NOMO-1 (cell line): ENCODE measurements at regions not wholly inside any gene's neighbourhood (a gene's known extent, or its start where the extent isn't known, plus 50 kb on each side); places are given as distances from the start of the nearest gene placed in this dataset.

Source experiments
- DNase-seq, 2 experiments: peaks; one replicate each; lab custom pipeline; 2025; ENCODE audit not compliant: unreplicated experiment in 2 of 2; lab: John Stamatoyannopoulos, UW

DNA sequence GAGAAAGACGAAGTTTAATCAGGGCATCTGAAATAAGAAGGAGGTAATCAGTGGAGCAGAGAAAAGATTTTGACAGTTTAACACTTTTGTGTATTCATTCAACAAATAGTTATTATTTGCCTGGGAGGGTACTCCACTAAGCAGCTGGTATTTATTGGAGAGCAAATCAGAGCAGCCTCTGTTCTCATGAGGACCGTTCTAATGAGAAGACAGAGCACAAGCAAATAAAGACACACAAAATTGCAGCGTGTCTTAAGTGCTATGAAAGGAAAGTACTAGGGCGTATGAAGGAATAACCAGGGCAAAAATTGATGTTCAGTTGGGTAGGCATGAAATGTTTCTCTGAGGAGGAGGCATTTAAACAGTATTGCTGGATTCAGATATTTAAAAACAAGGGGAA lies 302.9 kb upstream of the RARB start:
- no peak for DNase-seq

DNA sequence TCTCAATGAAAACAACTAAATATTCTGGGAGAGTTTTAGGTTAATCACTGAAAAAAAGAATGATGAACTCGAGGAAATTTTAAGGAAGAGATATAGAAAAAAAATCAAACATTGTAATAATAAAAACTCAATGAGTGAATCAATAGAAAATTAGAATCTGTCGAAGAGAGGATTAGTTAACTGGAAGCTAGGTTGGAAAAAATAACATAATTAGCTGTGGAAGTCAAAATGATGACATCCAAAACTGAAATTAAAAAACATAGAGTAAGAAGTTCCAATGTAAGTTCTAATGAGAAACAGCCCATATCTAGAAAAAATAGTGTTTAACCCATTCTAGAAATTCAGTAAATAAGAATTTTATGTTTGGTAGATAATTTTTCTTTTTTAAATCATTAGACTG lies 299.3 kb upstream of the RARB start:
- DNase-seq: no peak

DNA sequence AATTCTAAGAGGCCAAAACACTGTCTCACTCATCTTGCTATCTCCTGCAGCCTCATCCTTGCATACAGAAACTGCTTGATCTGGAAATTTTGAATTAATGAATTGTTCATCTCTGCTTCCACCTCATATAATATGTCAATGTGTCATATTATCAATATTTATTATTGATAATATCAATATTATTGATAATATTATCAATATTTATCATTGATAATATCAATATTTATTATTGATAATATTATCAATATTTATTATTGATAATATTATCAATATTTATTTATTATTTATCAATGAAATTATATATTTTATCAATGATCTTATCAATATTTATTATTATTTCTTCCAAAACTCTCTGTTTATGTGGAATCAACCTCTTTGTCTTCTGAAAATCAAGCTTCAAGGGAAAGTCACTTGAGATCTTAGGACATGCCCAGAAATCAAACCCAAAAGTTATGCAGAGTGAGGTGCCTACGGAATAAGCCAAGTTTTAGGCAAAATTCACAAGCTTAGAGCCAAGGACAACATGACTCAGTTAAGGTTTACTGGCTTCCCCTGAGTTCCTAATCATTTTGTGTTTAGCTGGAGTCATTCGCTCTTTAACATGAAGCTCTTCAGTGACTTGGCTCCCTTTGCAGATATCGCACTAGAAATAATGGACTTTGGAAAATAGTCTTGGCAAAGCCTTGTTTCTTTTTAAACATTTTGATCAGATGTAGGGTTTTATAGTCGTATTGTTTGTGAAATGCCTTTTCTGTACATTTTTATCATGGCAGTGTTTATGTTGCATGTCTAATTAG lies 297.1 kb upstream of the RARB start:
- DNase-seq: no peak

DNA sequence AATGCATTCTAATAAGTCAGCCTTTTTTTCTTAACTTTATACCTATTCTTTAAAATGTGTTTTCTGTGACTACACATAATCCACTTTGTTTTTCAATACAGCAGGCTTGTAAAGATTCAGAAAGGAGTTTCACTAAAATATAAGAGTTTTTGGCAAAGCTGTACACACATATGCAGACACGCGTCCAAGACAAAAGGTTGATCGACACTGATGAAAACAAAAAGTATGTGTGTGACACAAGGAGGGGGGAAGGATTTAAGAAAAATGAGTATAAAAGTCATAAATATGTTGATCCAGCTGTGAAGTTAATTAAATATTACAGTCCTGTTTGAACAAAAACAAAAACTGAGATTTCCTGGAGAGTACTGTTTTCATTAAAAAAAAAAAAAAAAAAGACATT lies 294.5 kb upstream of the RARB start:
- no peak for DNase-seq

DNA sequence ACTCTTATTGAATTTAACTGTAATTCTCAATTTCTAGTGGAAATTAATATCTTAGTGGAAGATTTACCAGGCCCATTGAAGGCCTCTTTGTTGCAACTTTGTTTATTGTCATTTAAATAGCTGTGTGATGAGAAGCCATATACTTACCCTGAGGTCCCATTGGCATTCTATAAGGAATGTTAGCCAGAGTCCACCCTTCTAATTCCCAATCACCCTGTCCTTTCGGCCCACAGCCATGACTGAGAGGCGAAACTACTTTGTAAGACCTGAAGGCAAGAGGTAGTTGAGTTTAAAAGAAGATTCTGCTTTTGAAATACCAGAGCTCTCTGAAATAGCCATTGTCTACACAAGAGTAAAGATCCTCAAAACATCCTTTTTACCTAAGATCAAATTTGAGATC lies 290.5 kb upstream of the RARB start:
- DNase-seq: no peak

DNA sequence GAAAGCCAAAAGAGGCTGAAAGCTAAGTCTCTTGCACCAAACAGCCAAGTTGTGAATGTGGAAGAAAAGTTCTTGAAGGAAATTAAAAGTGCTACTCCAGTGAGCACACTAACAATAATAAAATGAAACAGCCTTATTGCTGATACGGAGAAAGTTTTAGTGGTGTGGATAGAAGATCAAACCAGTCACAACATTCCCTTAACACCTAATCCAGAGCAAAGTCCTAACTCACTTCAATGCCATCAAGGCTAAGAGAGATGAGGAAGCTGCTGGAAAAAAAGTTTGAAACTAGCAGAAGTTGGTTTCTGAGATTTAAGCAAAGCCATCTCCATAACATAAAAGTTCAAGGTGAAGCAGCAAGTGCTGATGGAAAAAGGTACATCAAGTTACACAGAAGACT lies 288.8 kb upstream of the RARB start:
- no peak for DNase-seq

DNA sequence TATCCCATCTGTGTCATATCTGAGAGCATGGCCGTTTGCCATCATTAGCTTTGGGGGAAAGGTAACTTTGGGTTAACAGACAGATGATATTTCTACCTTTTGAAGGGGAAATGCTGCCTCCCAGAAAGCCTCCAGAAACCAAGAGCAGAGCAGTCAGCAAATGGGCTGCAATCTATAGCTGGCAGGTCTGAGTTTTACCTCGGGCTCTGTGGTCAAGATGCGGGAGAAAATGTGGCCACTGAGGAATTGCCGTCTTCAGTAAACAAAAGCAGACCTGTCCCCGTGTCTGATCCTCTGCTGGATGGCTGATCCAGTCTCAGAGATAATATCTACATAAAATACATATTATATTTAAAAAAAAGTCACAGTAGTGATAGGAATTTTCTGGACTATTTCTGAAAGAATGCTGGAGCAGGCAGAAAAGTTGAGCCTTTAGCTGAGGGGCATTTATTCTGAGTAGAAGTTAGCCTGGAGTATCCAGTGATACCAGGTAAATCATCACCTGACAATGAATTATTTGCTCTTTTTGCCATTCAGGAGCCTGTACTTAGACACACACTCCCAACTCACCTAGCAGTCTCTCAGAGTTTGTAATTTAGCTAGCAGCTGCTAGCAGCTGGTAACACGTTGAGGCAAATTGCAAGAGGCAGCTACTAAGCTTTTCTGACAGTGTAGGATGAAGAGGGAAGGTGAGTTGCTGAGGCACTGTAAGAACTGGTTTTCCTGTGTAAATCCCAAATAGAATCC lies 285.3 kb upstream of the RARB start:
- DNase-seq: no peak

DNA sequence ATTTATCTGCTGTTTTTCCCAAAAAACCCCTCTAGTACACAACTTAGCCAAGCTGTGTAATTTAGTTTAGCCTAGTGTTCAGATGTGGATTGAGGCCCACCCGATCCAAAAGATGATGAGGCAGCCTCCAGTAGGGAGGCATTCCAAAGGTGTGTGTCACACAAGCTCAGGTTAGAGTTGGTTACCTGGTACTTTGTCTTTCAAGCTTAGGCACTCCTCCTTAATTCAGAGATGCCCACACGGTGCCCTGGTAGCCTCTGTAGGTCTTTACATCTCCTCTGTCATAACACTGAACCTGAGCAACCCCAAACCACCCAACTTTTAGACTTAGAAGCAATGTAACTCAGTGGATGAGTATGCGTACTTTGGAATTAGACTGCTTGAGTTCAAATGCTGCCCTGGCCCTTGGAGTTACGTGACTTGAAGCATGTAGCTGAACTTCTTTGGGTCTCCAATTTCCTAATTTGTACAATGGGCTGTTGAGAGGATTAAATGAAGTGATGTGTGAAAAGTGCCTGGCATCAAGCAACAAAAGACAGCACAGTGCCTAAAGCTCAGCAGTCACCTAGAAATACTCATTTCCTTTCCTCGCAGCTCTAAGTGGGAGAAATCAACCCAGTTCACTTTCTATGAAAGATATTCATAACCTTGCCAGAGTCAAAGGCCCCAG lies 284.6 kb upstream of the RARB start:
- DNase-seq: no peak

DNA sequence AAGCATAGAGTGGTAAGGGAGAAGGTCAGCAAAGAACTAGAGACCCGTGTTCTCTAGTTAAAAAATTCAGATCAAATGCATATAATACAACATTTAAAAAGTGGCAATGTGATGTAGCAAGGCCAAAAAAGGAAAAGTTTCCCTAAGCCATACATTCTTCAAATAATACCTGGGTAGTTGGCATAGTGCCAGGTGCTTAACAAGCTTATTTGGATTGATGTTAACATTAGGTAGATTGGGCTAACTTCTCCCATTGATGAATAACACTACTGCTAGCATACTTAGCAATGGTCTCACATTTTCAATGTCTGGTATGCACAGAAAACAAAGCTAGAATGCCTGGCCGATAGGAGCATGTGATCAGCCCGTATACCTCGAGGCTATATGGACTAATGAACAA lies 283.6 kb upstream of the RARB start:
- no peak for DNase-seq

DNA sequence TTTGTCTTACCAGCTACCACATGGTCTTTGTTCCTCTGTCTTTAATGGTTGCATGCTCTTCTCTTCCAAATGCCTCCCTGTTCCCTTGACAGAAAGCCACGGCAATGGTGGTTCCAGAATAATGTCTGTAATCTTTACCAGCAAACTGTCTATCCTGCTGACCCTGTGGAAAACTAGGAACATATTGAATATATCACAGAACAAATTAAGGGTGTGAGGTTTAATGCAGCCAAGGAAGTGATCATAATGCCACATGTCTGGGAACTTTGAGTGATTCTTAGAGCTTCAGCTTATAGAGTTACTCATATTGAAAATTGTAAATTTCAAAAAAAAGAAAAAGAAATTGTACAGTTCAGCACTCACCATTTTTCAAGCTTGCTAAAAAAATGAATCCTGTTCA lies 282.9 kb upstream of the RARB start:
- no peak for DNase-seq

DNA sequence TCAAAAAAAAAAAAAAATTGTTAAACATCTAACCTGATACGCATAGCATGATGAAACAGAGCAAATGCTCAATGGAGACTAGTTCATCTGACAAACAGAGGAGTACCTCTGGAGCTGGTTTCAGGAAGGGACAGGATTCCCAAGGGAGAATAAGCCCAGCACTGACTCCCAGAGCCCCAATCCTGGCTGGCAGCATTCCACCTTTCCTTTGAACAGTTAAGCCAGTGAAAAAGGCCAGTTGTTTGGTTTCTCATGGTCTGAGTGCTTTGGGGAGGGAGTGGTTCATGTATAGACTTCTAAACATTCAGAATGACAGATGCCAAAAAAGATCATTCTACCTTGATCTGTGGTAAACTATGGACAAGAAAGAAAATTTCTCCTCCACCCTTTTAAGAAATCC lies 277.9 kb upstream of the RARB start:
- DNase-seq: no peak

DNA sequence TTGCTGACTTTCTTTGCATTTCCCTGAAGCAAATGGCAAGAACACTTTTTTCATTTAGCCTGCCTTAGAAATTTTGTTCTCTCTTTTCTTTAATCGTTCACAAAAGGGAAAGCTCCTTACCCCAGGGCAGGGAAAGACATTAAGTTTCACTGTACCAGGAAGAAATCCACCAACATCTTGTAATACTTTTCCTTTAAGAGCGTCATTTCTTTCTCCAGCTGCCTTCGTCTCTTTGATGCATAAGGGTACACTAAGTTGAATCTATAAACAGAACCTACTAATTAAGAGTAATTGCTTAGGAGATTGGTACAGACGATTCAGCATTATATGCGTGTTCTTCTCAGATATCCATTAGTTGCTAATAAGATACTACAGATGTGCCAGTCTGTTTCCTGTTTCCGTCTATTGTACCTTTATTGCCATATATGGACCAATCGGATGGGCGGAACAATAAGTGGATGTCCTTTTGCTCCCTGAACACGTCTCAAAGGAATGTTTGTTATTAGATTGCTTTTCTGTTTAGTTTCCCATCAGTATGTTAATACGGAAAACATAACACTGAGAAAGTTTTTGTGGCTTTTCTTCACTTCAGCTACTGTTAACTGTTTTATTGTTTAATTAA lies 276.7 kb upstream of the RARB start:
- no peak for DNase-seq

DNA sequence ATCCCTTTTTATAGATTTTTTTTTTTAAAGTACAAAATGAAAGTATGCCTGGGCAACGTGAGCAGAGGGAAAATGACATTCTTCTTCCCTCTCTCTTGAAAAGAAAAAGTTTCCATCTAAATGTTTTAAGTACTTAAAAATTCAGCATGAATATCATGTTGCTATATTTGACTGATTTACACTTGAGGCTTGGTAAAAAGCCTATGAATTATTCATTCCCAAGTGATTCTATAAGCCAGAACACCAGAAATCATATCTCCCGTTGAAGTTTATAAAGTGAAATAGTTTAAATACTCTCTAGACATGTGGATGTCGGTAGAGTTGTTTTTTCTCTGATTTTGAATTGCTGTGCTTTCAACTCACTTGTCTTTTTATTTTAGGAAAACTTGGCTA lies 276.2 kb upstream of the RARB start:
- DNase-seq: no peak

DNA sequence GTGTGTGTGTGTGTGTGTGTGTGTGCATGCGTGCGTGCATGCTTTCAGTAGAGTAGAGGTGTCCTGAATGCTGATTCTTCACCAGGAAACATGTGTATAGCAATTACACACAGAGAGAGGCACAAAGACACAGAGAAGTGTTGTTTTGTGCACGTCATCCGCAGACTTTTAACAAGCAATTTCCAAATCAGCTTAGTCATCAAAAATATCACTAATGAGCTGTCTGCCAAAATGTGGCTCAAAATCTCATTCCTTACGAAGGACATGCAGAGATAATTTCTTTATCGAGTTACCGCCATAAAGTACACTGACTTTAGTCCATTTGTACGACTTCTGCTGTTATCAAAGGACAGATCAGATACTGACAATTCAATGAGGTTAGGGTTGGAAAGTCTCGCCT lies 274.9 kb upstream of the RARB start:
- DNase-seq: no peak

DNA sequence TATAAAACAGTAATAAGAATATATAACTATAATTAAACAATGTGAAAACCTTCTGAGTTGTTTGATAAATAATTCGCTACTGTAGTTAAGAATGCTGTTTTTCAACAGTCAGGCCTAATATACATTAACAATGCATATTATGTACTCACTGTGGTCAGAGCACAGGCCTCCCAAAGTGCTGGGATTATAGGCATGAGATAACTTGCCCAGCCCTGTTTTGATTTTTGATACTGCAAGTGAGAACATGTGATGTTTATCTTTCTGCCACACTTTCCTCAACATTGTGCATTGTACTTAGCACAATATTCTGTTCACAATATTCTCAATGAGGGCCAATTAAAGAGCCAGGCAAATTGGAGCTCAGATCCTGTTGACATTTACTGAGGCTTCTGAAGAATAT lies 274.5 kb upstream of the RARB start:
- no peak for DNase-seq

DNA sequence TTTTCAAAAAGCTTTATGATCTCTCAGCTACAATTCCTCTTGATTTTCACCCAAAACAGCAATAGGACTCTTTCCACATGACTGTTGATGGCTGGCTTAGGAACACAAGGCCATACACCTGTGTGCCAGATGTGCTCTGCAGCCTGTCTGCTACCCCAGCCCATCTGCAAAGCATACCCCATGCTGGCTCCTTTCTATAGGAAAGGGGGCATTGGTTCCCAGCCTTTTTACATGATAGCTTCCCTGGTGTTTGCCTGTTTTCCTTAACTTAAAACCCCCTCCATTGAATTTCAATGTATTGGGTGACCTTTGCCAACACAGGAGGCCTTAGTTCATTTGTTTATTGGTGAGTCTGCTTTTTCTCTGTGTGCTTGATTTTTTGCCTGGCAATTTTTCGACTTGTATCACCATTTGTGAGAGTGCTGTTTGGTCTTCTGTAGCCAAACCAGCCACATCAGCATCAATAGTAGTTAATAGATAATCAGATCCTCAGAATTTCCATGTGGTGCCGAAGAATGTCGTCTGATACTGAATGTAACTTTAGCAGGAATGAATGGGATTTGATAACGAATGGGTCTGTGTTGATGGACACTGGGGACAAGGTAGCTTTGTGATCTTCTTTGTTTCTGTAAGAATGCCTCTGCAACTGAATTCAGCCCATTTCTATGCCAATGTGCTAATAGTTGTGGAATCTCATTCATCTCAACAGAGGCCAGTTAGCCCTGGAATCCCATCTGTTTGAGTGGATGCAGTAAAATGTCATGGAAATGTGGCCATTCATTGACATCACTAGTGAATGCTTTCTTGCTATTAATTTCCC lies 272.2 kb upstream of the RARB start:
- no peak for DNase-seq

DNA sequence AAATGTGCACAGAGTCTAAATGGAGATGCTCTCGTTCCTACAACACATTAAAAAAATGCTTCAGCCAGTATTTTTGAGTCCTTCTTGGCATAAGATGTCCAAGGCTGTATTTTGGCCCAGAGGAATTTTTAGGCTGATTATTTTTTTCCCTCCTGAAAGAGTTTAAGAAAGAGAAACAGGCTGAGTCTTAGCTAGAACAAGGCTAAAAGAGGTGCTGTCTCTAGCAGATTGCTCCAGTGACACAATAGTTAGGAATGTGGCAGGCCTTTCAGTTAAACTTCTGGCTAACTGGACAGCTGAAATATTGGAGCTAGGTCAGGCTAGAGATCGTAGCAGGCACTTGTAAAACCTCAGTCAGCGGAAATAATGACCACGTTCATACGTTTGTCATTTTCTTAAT lies 271.4 kb upstream of the RARB start:
- DNase-seq: no peak

DNA sequence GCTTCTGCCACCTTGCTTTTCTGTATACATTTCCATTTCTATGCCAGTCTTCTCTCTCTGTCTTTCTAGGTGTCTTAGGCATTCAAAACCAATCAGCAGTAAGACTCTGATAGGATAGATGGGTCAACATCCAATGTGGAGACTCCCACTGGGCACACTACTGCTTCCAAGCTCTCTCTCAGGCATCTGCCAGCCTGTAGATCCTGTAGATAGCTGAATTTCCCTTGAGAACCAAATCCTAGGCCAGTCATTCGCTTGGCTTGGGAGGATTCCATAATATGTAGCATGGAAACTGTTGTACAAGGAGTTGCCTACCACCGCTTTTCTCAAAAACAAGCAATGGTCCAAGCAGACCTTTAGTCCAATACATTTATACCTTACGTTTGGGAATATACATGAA lies 262.8 kb upstream of the RARB start:
- DNase-seq: no peak

DNA sequence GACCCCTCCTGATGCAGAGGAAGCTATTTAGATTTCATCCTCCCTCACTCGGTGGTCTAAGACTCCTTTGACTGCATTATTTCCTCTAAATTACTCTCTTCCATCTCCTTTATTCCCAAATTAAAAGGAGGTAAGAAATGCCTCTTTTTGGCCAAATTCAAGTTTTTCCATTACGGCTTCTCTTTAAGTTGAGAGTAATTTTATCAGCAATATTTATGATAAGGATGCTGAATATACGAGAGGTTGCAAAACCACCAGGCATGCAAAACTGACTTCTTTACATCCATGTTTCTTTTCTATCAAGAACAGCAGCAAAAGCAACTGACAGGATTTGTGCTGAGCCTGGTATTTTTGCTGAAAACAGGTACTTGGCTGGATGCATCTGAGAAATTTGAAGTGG lies 262.0 kb upstream of the RARB start:
- DNase-seq: no peak

DNA sequence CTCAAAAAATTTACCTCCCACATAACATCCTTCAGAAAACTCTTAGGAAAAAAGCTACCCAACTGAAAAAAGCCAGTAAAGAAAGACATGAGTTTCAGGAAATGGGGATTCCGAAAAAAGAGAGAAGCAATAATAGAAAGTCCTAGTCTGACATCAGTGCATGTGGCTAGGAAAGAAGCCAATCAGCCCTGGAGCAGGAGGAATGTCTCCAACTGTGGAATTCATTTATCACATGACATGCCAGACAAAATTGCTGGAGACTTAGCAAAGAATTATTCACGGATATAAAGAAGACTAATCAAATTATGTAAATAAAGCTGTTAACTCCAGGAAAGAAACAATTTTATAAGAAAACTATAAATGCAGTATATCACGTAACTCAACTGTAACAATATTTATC lies 258.9 kb upstream of the RARB start:
- no peak for DNase-seq

DNA sequence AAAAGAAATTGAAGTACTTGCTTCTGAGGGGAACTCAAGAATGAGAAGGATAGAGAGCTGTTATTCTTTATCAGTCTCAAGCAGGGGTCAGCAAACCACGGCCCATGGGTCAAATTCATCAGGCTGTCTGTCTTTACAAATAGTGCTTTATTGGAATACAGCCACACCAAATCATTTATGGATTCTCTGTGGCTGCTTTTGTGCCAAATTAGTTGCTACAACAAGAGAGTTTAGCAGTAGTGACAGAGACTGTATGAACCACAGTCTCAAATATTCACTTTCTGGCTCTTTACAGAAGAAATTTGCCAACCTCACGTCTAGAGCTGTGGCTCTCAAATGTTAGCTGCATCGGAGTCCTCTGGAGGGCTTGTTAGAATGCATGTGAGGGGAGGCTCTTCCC lies 258.0 kb upstream of the RARB start:
- no peak for DNase-seq
